Endothelial cell of umbilical vein (primary cell): ENCODE measurements at regions not wholly inside any gene's neighbourhood (a gene's known extent, or its start where the extent isn't known, plus 50 kb on each side); places are given as distances from the start of the nearest gene placed in this dataset.

Experiments used
- BruUV-seq: library from RNA; stranded (reverse); fragments of 400-500 nt; replicated peaks from 2 replicates; lab custom pipeline; 2021; lab: Mats Ljungman, UMichigan
- CTCF ChIA-PET: fragments of 300-600, 350-600 bp; sonication (Branson Sonifier 250); formaldehyde crosslinking; loops from one replicate; lab custom pipeline; 2021; ENCODE audit warnings: antibody characterized with exemption, inconsistent platforms; lab: Charles Lee
- POLR2A ChIA-PET: fragments of 300-600, 350-600 bp; sonication (Branson Sonifier 250); formaldehyde crosslinking; loops from one replicate; lab custom pipeline; 2021; ENCODE audit warnings: antibody characterized with exemption, inconsistent platforms; lab: Charles Lee
- DNase-seq: peaks from one replicate; pipeline ENCODE4 v3.0.0-alpha.2; 2011; ENCODE audit warnings: low read depth, low spot score
- FAIRE-seq: peaks from 2 replicates; lab custom pipeline; 2011; peaks lifted over from hg19 to GRCh38; lab: Jason Lieb, UNC
- H2AFZ ChIP-seq: 2 replicates; pipeline ENCODE4 v1.6.0; 2012; ENCODE audit warnings: low read depth, low read length, control low read depth, inconsistent platforms
- H3K27ac ChIP-seq: 2 replicates; pipeline ENCODE4 v1.5.1; 2011; ENCODE audit warnings: low read depth, mild to moderate bottlenecking, control low read depth, low read length, moderate library complexity; ENCODE audit not compliant: insufficient read depth
- H3K27me3 ChIP-seq, 2 experiments: 2 replicates each; pipeline versions ENCODE4 v1.6.0 to v1.6.1; 2011; ENCODE audit warnings: low read length in 2 of 2, mixed read lengths in 1 of 2; ENCODE audit not compliant: control insufficient read depth in 2 of 2, insufficient read depth in 2 of 2
- H3K36me3 ChIP-seq, 2 experiments: 2 replicates in 1 of 2; 3 replicates in 1 of 2; pipeline ENCODE4 v1.5.1; 2011; ENCODE audit warnings: low read length in 2 of 2, mild to moderate bottlenecking in 1 of 2, moderate library complexity in 1 of 2; ENCODE audit not compliant: control insufficient read depth in 2 of 2, insufficient read depth in 2 of 2; ENCODE audit errors: extremely low read depth in 1 of 2
- H3K4me1 ChIP-seq: 3 replicates; pipeline ENCODE4 v1.5.1; 2011; ENCODE audit warnings: mild to moderate bottlenecking, low read length; ENCODE audit not compliant: control insufficient read depth, insufficient read depth; ENCODE audit errors: extremely low read depth
- H3K4me2 ChIP-seq: 2 replicates; pipeline ENCODE4 v1.6.1; 2011; ENCODE audit warnings: low read length, control low read depth, mixed read lengths; ENCODE audit not compliant: insufficient read depth
- H3K4me3 ChIP-seq, 3 experiments: fragments of 200-600 bp in 1 of 3; sonication (generic), shearing (Covaris generic) in 1 of 3; replicated peaks in 1 of 3; 2 replicates each; pipeline ENCODE4 v1.5.1; 2011 to 2016; ENCODE audit warnings: control low read depth in 3 of 3, low read length in 3 of 3, mild to moderate bottlenecking in 2 of 3, inconsistent platforms in 1 of 3, low read depth in 1 of 3, moderate library complexity in 1 of 3; ENCODE audit not compliant: insufficient read depth in 1 of 3
- H3K79me2 ChIP-seq: 2 replicates; pipeline ENCODE4 v1.6.0; 2012; ENCODE audit warnings: low read length, inconsistent platforms; ENCODE audit not compliant: control insufficient read depth, insufficient read depth
- H3K9ac ChIP-seq: replicated peaks from 2 replicates; pipeline ENCODE3; 2011; ENCODE audit warnings: low read length, control low read depth; ENCODE audit not compliant: insufficient read depth; ENCODE audit errors: extremely low read depth
- H3K9me1 ChIP-seq: replicated peaks from 3 replicates; pipeline ENCODE4 v1.6.0; 2011; ENCODE audit warnings: mild to moderate bottlenecking, low read length; ENCODE audit not compliant: control insufficient read depth, insufficient read depth; ENCODE audit errors: extremely low read depth
- H3K9me3 ChIP-seq: replicated peaks from 2 replicates; pipeline ENCODE4 v1.5.1; 2012; ENCODE audit warnings: low read length, inconsistent platforms; ENCODE audit not compliant: control insufficient read depth, insufficient read depth
- H4K20me1 ChIP-seq: replicated peaks from 2 replicates; pipeline ENCODE3; 2011; ENCODE audit warnings: mild to moderate bottlenecking, low read length; ENCODE audit not compliant: control insufficient read depth, insufficient read depth; ENCODE audit errors: extremely low read depth
- EZH2 ChIP-seq: IDR thresholded peaks from 2 replicates; pipeline ENCODE4 v1.6.1; 2012; ENCODE audit warnings: borderline replicate concordance, low read depth, mild to moderate bottlenecking, moderate library complexity, low read length, inconsistent platforms; ENCODE audit not compliant: severe bottlenecking
- FOS ChIP-seq: IDR thresholded peaks from 2 replicates; pipeline ENCODE4 v1.6.1; 2011; ENCODE audit warnings: mild to moderate bottlenecking, low read length, moderate library complexity, borderline replicate concordance; ENCODE audit not compliant: insufficient read depth
- GATA2 ChIP-seq: IDR thresholded peaks from 2 replicates; pipeline ENCODE4 v1.7.0; 2011; ENCODE audit warnings: low read depth, mild to moderate bottlenecking, moderate library complexity, mixed read lengths, low read length; ENCODE audit not compliant: insufficient read length, insufficient read depth
- JUN ChIP-seq: IDR thresholded peaks from 2 replicates; pipeline ENCODE4 v1.6.1; 2011; ENCODE audit warnings: borderline replicate concordance, low read depth; ENCODE audit not compliant: insufficient read length, insufficient read depth
- MYC ChIP-seq: IDR thresholded peaks from one replicate; pipeline ENCODE4 v1.6.1; 2011; ENCODE audit warnings: mild to moderate bottlenecking, low read depth, low read length
- POLR2A ChIP-seq: IDR thresholded peaks from 2 replicates; pipeline ENCODE4 v1.6.1; 2012; ENCODE audit warnings: low read depth, mild to moderate bottlenecking, control low read depth, low read length
- POLR2AphosphoS5 ChIP-seq: IDR thresholded peaks from 2 replicates; pipeline ENCODE4 v1.6.1; 2012; ENCODE audit warnings: low read depth, mild to moderate bottlenecking, control low read depth, low read length, moderate library complexity; ENCODE audit not compliant: insufficient read depth
- dilution Hi-C: fragments of 300-500 bp; cut with MboI; formaldehyde crosslinking; loops from one replicate; pipeline ENCODE4 v1.15.0; 2019; ENCODE audit warnings: low sequenced_read_pairs; ENCODE audit not compliant: extremely low pct_ligation_motif_present
- intact Hi-C: fragments of 100-400 bp; cut with micrococcal nuclease; formaldehyde crosslinking; loops from one replicate; pipeline ENCODE4 v1.10.0; 2022
- TF ChIP-seq, protein P1 (sequence below): IDR thresholded peaks from 2 replicates; pipeline ENCODE4 v1.6.1; 2011; ENCODE audit not compliant: insufficient read depth, insufficient read length
- TF ChIP-seq, protein P2 (sequence below), 2 donors: IDR thresholded peaks; 1 replicate in 1 of 2; 2 replicates in 1 of 2; pipeline ENCODE4 v1.5.1; 2011; ENCODE audit warnings: low read length in 2 of 2, mild to moderate bottlenecking in 2 of 2, moderate library complexity in 2 of 2, control low read depth in 1 of 2, inconsistent platforms in 1 of 2, low read depth in 1 of 2; ENCODE audit not compliant: insufficient read depth in 1 of 2; ENCODE audit errors: extremely low read depth in 1 of 2

DNA sequence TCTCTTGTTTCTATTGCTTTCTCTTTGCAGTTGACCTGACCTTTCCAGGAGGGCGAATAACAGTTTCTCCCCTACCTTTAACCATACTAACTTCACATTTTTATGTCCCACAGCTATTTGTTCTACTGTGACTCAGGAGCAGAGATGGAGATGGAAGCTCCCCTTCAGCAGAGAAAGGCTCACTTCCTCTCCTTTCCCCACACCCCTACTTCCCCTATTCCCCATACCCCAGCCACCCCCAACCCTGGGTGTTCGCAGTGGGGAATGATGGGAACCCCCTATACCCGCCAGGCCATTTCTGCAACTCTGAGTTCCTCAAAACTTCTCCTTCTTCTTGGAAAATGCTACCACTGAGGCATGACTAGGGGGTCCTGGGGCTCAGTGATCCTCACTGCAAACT lies 285.4 kb upstream of the MGAT5 start:
- Histone ChIP-seq H3K9me1 (no peaks in the 10 kb centered on the region), H4K20me1 (no peaks in the 10 kb centered on the region), H3K79me2 (no peaks in the 10 kb centered on the region), H3K27me3 (peaks cover 0 to 2% of the 10 kb centered on the region in 2 experiments), H3K4me1 (no peaks in the 10 kb centered on the region), H2AFZ (no peak overlapping the region), H3K9me3 (no peaks in the 10 kb centered on the region), H3K4me3 (no peak overlapping the region), H3K4me2 (no peak overlapping the region), H3K9ac (no peak overlapping the region), H3K27ac (no peak overlapping the region), H3K36me3 (no peaks in the 10 kb centered on the region)
- ChIA-PET POLR2A (no interaction called here), CTCF (no interaction called here)
- no TSS peak for BruUV-seq
- no peak for FAIRE-seq
- intact Hi-C loops, result no loop called here
- no peak for DNase-seq
- TF ChIP-seq GATA2 (no peak), POLR2AphosphoS5 (no peak), JUN (no peak), FOS (no peak), MYC (no peak), POLR2A (no peak), EZH2 (no peak)
- TF ChIP-seq, protein P1, sequence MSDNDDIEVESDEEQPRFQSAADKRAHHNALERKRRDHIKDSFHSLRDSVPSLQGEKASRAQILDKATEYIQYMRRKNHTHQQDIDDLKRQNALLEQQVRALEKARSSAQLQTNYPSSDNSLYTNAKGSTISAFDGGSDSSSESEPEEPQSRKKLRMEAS, result no peak
- TF ChIP-seq, protein P2, sequence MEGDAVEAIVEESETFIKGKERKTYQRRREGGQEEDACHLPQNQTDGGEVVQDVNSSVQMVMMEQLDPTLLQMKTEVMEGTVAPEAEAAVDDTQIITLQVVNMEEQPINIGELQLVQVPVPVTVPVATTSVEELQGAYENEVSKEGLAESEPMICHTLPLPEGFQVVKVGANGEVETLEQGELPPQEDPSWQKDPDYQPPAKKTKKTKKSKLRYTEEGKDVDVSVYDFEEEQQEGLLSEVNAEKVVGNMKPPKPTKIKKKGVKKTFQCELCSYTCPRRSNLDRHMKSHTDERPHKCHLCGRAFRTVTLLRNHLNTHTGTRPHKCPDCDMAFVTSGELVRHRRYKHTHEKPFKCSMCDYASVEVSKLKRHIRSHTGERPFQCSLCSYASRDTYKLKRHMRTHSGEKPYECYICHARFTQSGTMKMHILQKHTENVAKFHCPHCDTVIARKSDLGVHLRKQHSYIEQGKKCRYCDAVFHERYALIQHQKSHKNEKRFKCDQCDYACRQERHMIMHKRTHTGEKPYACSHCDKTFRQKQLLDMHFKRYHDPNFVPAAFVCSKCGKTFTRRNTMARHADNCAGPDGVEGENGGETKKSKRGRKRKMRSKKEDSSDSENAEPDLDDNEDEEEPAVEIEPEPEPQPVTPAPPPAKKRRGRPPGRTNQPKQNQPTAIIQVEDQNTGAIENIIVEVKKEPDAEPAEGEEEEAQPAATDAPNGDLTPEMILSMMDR (IDR thresholded peaks at IDR 0.05; ENCODE audit: extremely low read depth in 1 of 2, insufficient read depth in 1 of 2, low read depth in 1 of 2, low read length in 2 of 2), result no peak
- dilution Hi-C loops, result no loop called here
